ENCODE measurements at regions not wholly inside any gene's neighbourhood (a gene's known extent, or its start where the extent isn't known, plus 50 kb on each side); places are given as distances from the start of the nearest gene placed in this dataset.

DNA sequence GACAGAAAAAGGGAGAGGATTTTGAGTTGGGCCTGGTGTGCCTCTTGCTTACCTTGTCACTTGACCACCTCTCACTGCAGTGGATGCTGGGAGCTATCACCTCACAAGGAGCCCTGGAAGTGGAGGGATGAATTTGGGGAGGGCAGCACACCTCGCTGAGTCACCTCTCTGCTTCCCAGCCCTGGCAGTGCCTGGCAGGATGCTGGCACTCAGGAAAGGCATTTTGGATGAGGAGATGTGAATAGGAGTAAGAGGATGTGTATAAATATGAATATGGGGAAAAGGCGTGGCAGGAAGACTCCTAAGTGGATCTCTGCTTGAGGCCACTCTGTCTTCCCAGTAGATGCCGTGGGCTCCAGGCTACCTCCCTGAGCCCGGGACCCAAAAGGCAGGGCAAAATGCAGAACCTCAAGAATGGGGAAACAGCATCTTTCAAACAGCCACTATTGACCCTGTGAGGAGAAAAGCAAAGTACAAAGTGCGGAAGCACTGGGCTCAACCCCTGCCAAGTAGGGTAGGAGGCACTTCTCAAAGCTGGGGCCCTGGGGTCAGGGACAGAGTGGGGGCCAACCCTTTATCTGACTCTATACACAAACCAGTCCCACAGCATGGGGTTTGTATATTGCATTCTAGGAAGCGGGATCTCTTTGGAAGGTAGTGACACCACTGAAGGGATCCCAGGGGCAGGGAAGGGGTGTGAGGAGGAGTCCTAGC, 164.5 kb upstream of the GLI2 start (continued):
- TF ChIP-seq FOXJ3 (CRISPR knock-in tag; IDR thresholded peaks at IDR 0.05; ENCODE audit: borderline replicate concordance) (no peak), SAP130 (CRISPR knock-in tag; IDR thresholded peaks at IDR 0.05; ENCODE audit: low read depth) (no peak), POLR2G (IDR thresholded peaks at IDR 0.05; ENCODE audit: low read depth, low read length) (no peak), RARA (CRISPR knock-in tag; IDR thresholded peaks at IDR 0.05) (peak; percentile 93), ZNF687 (CRISPR knock-in tag; IDR thresholded peaks at IDR 0.05) (no peak), HNF4G (IDR thresholded peaks at IDR 0.05; ENCODE audit: borderline replicate concordance, low read depth, low read length) (peak; percentile 32; the same call in 1 of the 2 replicates), HNF4G (CRISPR knock-in tag; IDR thresholded peaks at IDR 0.05; ENCODE audit: borderline replicate concordance, low read depth) (no peak), ZNF605 (CRISPR knock-in tag; IDR thresholded peaks at IDR 0.05) (peak; percentile 36; the same call in 1 of the 2 replicates), HNF4A (CRISPR knock-in tag; IDR thresholded peaks at IDR 0.05) (peak; percentile 70), ZNF253 (CRISPR knock-in tag; IDR thresholded peaks at IDR 0.05; ENCODE audit: borderline replicate concordance) (no peak), FOXA3 (CRISPR knock-in tag; IDR thresholded peaks at IDR 0.05) (peak; percentile 19; the same call in 1 of the 2 replicates), PPARG (CRISPR knock-in tag; conservative IDR thresholded peaks at IDR 0.05) (peak; percentile 71), ZNF34 (CRISPR knock-in tag; IDR thresholded peaks at IDR 0.05; ENCODE audit: borderline replicate concordance) (no peak), PHF8 (CRISPR knock-in tag; IDR thresholded peaks at IDR 0.05) (no peak), TBL1XR1 (IDR thresholded peaks at IDR 0.05; ENCODE audit: borderline replicate concordance, low read length, partially characterized antibody) (peak; percentile 31), ZNF3 (CRISPR knock-in tag; IDR thresholded peaks at IDR 0.05) (no peak), RXRB (CRISPR knock-in tag; IDR thresholded peaks at IDR 0.05; ENCODE audit: borderline replicate concordance) (peak; percentile 70)
